ENCODE measurements at regions not wholly inside any gene's neighbourhood (a gene's known extent, or its start where the extent isn't known, plus 50 kb on each side); places are given as distances from the start of the nearest gene placed in this dataset.

DNA sequence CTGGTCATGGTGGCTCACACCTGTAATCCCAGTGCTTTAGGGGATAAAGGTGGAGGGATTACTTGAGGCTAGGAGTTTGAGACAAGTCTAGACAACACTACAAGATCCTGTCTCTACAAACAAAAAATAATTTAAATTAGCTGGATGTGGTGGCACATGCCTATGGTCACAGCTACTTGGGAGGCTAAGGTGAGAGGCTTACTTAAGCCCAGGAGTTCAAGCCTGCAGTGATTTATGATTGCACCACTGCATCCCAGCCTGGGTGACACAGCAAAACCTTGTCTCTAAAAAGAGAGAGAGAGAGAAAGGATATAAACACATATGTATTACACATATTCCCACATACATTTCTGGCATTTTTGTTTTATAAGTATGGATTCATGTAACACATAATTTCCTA is 325.2 kb downstream of the DUSP10 start:
- TF ChIP-seq, protein P1, sequence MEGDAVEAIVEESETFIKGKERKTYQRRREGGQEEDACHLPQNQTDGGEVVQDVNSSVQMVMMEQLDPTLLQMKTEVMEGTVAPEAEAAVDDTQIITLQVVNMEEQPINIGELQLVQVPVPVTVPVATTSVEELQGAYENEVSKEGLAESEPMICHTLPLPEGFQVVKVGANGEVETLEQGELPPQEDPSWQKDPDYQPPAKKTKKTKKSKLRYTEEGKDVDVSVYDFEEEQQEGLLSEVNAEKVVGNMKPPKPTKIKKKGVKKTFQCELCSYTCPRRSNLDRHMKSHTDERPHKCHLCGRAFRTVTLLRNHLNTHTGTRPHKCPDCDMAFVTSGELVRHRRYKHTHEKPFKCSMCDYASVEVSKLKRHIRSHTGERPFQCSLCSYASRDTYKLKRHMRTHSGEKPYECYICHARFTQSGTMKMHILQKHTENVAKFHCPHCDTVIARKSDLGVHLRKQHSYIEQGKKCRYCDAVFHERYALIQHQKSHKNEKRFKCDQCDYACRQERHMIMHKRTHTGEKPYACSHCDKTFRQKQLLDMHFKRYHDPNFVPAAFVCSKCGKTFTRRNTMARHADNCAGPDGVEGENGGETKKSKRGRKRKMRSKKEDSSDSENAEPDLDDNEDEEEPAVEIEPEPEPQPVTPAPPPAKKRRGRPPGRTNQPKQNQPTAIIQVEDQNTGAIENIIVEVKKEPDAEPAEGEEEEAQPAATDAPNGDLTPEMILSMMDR (optimal IDR thresholded peaks at IDR 0.05 in 1 of 3, IDR thresholded peaks at IDR 0.05 in 1 of 3, conservative IDR thresholded peaks at IDR 0.05 in 1 of 3; ENCODE audit: extremely low read depth in 1 of 3, insufficient read depth in 2 of 3, low read length in 3 of 3): no peak
- TF ChIP-seq EZH2 (IDR thresholded peaks at IDR 0.05; ENCODE audit: low read length): no peak
